HCT116 (cell line): ENCODE measurements at regions not wholly inside any gene's neighbourhood (a gene's known extent, or its start where the extent isn't known, plus 50 kb on each side); places are given as distances from the start of the nearest gene placed in this dataset.

Experiments used
- CTCF ChIP-seq, 3 experiments: fragments of 200-600 bp in 1 of 3; sonication (generic) in 1 of 3; IDR thresholded peaks in 2 of 3; conservative IDR thresholded peaks in 1 of 3; 2 replicates each; pipeline ENCODE4 v1.5.1; 2012 to 2017; ENCODE audit warnings: low read depth in 2 of 3, low read length in 2 of 3, antibody characterized with exemption in 1 of 3, borderline replicate concordance in 1 of 3, control low read depth in 1 of 3, mild to moderate bottlenecking in 1 of 3, mixed read lengths in 1 of 3, mixed run types in 1 of 3, moderate library complexity in 1 of 3; ENCODE audit not compliant: insufficient read depth in 1 of 3
- FOSL1 ChIP-seq: IDR thresholded peaks from 2 replicates; pipeline ENCODE4 v1.6.1; 2012; ENCODE audit warnings: low read depth
- RAD21 ChIP-seq: IDR thresholded peaks from 2 replicates; pipeline ENCODE4 v1.6.1; 2012; ENCODE audit warnings: low read depth, mild to moderate bottlenecking
- ZFX ChIP-seq: fragments of 450-650 bp; IDR thresholded peaks from 2 replicates; pipeline ENCODE4 v1.6.1; 2017

GRCh38 chr1:87820668-87821334 is 492.1 kb downstream of the LMO4 start:
- TF ChIP-seq CTCF (IDR thresholded peaks at IDR 0.05 in 2 of 3, conservative IDR thresholded peaks at IDR 0.05 in 1 of 3; ENCODE audit: borderline replicate concordance in 1 of 3, insufficient read depth in 1 of 3, low read depth in 2 of 3, low read length in 2 of 3) (no peak), FOSL1 (no peak), RAD21 (no peak), ZFX (no peak)
